A673 (cell line): ENCODE measurements at regions not wholly inside any gene's neighbourhood (a gene's known extent, or its start where the extent isn't known, plus 50 kb on each side); places are given as distances from the start of the nearest gene placed in this dataset.

Source experiments
- BruUV-seq: library from RNA; stranded (reverse); fragments of 400-500 nt; replicated peaks from 2 replicates; lab custom pipeline; 2021; lab: Mats Ljungman, UMichigan
- CTCF ChIA-PET: fragments of 300-600 bp; sonication (Branson Sonifier 250); formaldehyde crosslinking; loops from one replicate; lab custom pipeline; 2022; ENCODE audit warnings: antibody characterized with exemption; lab: Charles Lee
- POLR2A ChIA-PET: fragments of 300-600 bp; sonication (Branson Sonifier 250); formaldehyde crosslinking; loops from one replicate; lab custom pipeline; 2022; ENCODE audit warnings: antibody characterized with exemption; ENCODE audit not compliant: low non-redundant PET; lab: Charles Lee
- DNase-seq: peaks from one replicate; pipeline ENCODE4 v3.0.0-alpha.2; 2015; ENCODE audit warnings: low spot score
- H3K27ac ChIP-seq: fragments of 200-600 bp; sonication (generic); 2 replicates; pipeline ENCODE4 v1.5.1; 2016; ENCODE audit warnings: mixed run types, low read depth, mild to moderate bottlenecking, mixed read lengths, antibody characterized with exemption, low read length; ENCODE audit not compliant: poor library complexity, severe bottlenecking
- H3K27me3 ChIP-seq: fragments of 200-600 bp; sonication (generic); replicated peaks from 2 replicates; pipeline ENCODE4 v1.6.1; 2017; ENCODE audit warnings: mixed run types, low read depth, mild to moderate bottlenecking, mixed read lengths, antibody characterized with exemption, low read length; ENCODE audit not compliant: insufficient read depth, poor library complexity
- H3K36me3 ChIP-seq: fragments of 200-600 bp; sonication (generic); 2 replicates; pipeline ENCODE4 v1.6.1; 2016; ENCODE audit warnings: mixed run types, mild to moderate bottlenecking, mixed read lengths, antibody characterized with exemption, low read length; ENCODE audit not compliant: insufficient read depth, poor library complexity, severe bottlenecking
- H3K4me1 ChIP-seq: fragments of 200-600 bp; sonication (generic); 2 replicates; pipeline ENCODE4 v1.6.1; 2017; ENCODE audit warnings: mixed run types, mild to moderate bottlenecking, mixed read lengths, antibody characterized with exemption, low read length; ENCODE audit not compliant: insufficient read depth, poor library complexity, severe bottlenecking
- H3K4me3 ChIP-seq: fragments of 200-600 bp; sonication (generic); 2 replicates; pipeline ENCODE4 v1.5.1; 2016; ENCODE audit warnings: low read depth, mixed run types, mild to moderate bottlenecking, mixed read lengths, low read length; ENCODE audit not compliant: poor library complexity, severe bottlenecking
- H3K9me3 ChIP-seq: fragments of 200-600 bp; sonication (generic); 2 replicates; pipeline ENCODE4 v1.6.1; 2016; ENCODE audit warnings: mixed run types, low read depth, mild to moderate bottlenecking, mixed read lengths, antibody characterized with exemption, low read length; ENCODE audit not compliant: poor library complexity, severe bottlenecking
- EZH2 ChIP-seq: fragments of 200-600 bp; sonication (generic); IDR thresholded peaks from 2 replicates; pipeline ENCODE4 v1.6.1; 2017; ENCODE audit warnings: borderline replicate concordance, low read depth, mild to moderate bottlenecking, mixed read lengths, antibody characterized with exemption, low read length; ENCODE audit not compliant: poor library complexity, severe bottlenecking
- intact Hi-C: fragments of 100-400 bp; cut with micrococcal nuclease; formaldehyde crosslinking; loops from one replicate; pipeline ENCODE4 v1.10.0; 2022; ENCODE audit not compliant: unreplicated experiment
- TF ChIP-seq, protein P1 (sequence below): fragments of 300-800, 200-600 bp; sonication (generic); conservative IDR thresholded peaks from 2 replicates; pipeline ENCODE4 v1.5.1; 2017; ENCODE audit warnings: low read depth, mild to moderate bottlenecking, antibody characterized with exemption, low read length, moderate library complexity, mixed read lengths

DNA sequence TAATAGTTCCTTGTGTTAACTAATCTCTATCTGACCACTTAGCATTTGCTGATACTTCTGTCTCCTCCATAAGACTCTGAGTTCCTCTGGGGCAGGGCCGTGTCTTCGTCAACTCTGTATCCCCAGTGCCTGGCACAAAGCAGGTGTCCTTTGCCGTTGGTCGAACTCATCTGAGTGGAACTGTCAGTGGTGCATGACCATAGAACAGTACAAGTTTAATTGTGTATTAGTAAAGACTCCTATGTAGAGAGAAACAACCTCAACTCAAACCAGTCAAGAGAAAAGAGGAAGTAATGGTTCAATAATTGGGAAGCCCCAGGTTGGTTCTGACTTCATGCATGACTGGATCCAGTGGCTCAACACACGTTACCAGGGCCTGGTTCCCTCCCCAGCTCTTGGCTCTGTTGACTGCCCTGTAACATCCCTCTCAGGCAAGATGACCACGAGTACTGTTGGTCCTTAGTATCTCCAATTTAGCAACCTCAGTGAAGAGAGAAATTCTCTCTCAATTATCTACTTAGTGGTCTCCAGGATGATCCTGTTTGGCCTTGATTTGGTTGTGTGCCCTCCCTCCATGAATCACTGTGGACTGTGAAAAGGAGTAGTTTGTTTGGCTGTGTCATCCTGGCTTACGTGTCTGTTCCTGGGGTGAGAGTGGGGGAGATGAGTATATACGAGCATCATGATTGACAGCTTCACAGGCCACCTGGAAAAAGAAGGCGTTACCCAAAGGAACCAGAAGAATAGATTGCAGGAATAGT lies 58.5 kb upstream of the MSH6 start:
- no TSS peak for BruUV-seq
- H3K36me3 ChIP-seq = no peaks in the 10 kb centered on the region
- intact Hi-C loops = no loop called here
- H3K9me3 ChIP-seq = no peaks in the 10 kb centered on the region
- H3K27ac ChIP-seq = no peak overlapping the region
- no peak overlapping the region for H3K4me3 ChIP-seq
- H3K4me1 ChIP-seq = no peaks in the 10 kb centered on the region
- ChIA-PET CTCF (no interaction called here), POLR2A (no interaction called here)
- TF ChIP-seq EZH2 = no peak
- TF ChIP-seq, protein P1, sequence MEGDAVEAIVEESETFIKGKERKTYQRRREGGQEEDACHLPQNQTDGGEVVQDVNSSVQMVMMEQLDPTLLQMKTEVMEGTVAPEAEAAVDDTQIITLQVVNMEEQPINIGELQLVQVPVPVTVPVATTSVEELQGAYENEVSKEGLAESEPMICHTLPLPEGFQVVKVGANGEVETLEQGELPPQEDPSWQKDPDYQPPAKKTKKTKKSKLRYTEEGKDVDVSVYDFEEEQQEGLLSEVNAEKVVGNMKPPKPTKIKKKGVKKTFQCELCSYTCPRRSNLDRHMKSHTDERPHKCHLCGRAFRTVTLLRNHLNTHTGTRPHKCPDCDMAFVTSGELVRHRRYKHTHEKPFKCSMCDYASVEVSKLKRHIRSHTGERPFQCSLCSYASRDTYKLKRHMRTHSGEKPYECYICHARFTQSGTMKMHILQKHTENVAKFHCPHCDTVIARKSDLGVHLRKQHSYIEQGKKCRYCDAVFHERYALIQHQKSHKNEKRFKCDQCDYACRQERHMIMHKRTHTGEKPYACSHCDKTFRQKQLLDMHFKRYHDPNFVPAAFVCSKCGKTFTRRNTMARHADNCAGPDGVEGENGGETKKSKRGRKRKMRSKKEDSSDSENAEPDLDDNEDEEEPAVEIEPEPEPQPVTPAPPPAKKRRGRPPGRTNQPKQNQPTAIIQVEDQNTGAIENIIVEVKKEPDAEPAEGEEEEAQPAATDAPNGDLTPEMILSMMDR = no peak
- H3K27me3 ChIP-seq = no peaks in the 10 kb centered on the region
- no peak for DNase-seq

DNA sequence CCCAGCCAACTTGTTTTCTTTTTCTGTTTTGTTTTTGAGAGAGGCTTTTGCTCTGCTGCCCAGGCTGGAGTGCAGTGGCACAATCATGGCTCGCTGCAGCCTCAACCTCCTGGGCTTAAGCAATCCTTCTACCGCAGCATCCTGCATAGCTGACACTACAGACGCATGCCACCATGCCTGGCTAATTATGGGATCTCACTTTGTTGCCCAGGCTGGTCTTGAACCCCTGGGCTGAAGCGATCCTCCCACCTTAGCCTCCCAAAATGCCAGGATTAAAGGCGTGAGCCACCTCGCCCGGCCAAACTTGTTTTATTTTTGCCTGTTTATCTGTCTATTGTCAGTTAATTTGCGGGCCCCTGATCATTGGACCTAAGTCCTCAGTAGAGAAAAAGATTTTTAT lies 61.6 kb upstream of the MSH6 start:
- Histone ChIP-seq H3K4me1 (no peaks in the 10 kb centered on the region), H3K27ac (no peak overlapping the region), H3K36me3 (no peaks in the 10 kb centered on the region), H3K27me3 (no peaks in the 10 kb centered on the region), H3K4me3 (no peak overlapping the region), H3K9me3 (no peaks in the 10 kb centered on the region)
- ChIA-PET CTCF (no interaction called here), POLR2A (no interaction called here)
- intact Hi-C loops = no loop called here
- no peak for DNase-seq
- TF ChIP-seq, protein P1 = no peak
- TF ChIP-seq EZH2 = no peak
- BruUV-seq = no TSS peak

DNA sequence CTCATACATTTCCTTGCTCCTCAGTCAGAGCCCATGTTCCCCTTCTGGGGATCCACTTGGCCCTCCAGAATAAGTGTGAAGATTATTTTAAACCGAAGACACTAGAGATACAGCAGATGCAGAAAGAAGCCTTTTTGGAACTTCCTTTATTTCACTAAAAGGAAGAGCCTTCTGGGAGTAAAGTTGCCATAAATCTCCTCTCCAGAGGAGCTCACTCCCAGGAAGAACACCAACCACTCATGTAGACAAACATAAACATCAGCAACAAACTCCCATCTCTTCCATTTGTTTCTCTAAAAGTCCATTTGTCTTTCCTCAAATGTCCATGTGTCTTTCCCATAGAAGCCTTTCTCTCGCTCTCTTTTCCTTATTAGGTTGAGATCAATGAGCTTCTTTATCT lies 62.4 kb upstream of the MSH6 start:
- POLR2A ChIA-PET = no interaction called here
- Histone ChIP-seq H3K4me1 (no peaks in the 10 kb centered on the region), H3K4me3 (no peak overlapping the region), H3K27ac (no peak overlapping the region), H3K36me3 (no peaks in the 10 kb centered on the region), H3K27me3 (no peaks in the 10 kb centered on the region), H3K9me3 (no peaks in the 10 kb centered on the region)
- intact Hi-C loops = no loop called here
- TF ChIP-seq EZH2 = no peak
- TF ChIP-seq, protein P1 = no peak
- no peak for DNase-seq
- CTCF ChIA-PET = no interaction called here
- no TSS peak for BruUV-seq
